HG03097 (cell line): ENCODE measurements at regions not wholly inside any gene's neighbourhood (a gene's known extent, or its start where the extent isn't known, plus 50 kb on each side); places are given as distances from the start of the nearest gene placed in this dataset.

ENCODE experiments used
- ATAC-seq: cut with Tn5 transposase; IDR thresholded peaks from one replicate; pipeline ENCODE4 v1.9.1; 2021; ENCODE audit not compliant: unreplicated experiment, low FRiP score

- ATAC-seq, result no peak
Observed at GRCh38 chr5:174398171-174398570, 326.2 kb upstream of the MSX2 start.

GRCh38 chr5:174399411-174399810, 325.0 kb upstream of the MSX2 start:
- no peak for ATAC-seq

- no peak for ATAC-seq
Observed at GRCh38 chr5:174400461-174400860, 323.9 kb upstream of the MSX2 start.

GRCh38 chr5:174401793-174402192, 322.6 kb upstream of the MSX2 start:
- ATAC-seq, result no peak

GRCh38 chr5:174402222-174402812, 322.1 kb upstream of the MSX2 start:
- ATAC-seq, result no peak

GRCh38 chr5:174404848-174405247, 319.5 kb upstream of the MSX2 start:
- ATAC-seq, result no peak

- ATAC-seq, result no peak
Observed at GRCh38 chr5:174409070-174409469, 315.3 kb upstream of the MSX2 start.

GRCh38 chr5:174409971-174410370, 314.4 kb upstream of the MSX2 start:
- no peak for ATAC-seq

- ATAC-seq, result no peak
Observed at GRCh38 chr5:174410716-174411478, 313.5 kb upstream of the MSX2 start.

- no peak for ATAC-seq
Observed at GRCh38 chr5:174411479-174411819, 312.9 kb upstream of the MSX2 start.

- ATAC-seq, result no peak
Observed at GRCh38 chr5:174412374-174412773, 312.0 kb upstream of the MSX2 start.

- no peak for ATAC-seq
Observed at GRCh38 chr5:174412941-174413340, 311.4 kb upstream of the MSX2 start.

- no peak for ATAC-seq
Observed at GRCh38 chr5:174413567-174414314, 310.6 kb upstream of the MSX2 start.

GRCh38 chr5:174414315-174414710, 310.1 kb upstream of the MSX2 start:
- no peak for ATAC-seq

GRCh38 chr5:174418809-174419539, 305.4 kb upstream of the MSX2 start:
- ATAC-seq, result no peak

GRCh38 chr5:174419540-174420132, 304.7 kb upstream of the MSX2 start:
- no peak for ATAC-seq

- no peak for ATAC-seq
Observed at GRCh38 chr5:174420651-174421407, 303.6 kb upstream of the MSX2 start.

- no peak for ATAC-seq
Observed at GRCh38 chr5:174421408-174421805, 303.0 kb upstream of the MSX2 start.

GRCh38 chr5:174423558-174423957, 300.8 kb upstream of the MSX2 start:
- no peak for ATAC-seq
